PC-3 (cell line): ENCODE measurements at regions not wholly inside any gene's neighbourhood (a gene's known extent, or its start where the extent isn't known, plus 50 kb on each side); places are given as distances from the start of the nearest gene placed in this dataset.

Experiments
- EZH2 ChIP-seq: fragments of 300-600 bp; sonication (generic); IDR thresholded peaks from one replicate; pipeline ENCODE4 v1.6.1; 2017; ENCODE audit warnings: antibody characterized with exemption, mild to moderate bottlenecking, low read length; ENCODE audit not compliant: unreplicated experiment
- EZH2phosphoT487 ChIP-seq: fragments of 300-600 bp; sonication (generic); IDR thresholded peaks from 2 replicates; pipeline ENCODE4 v1.6.1; 2018; ENCODE audit warnings: mild to moderate bottlenecking, antibody characterized with exemption, low read length, borderline replicate concordance
- TF ChIP-seq, protein P1 (sequence below): fragments of 300-600 bp; sonication (generic); conservative IDR thresholded peaks from 2 replicates; pipeline ENCODE4 v1.5.1; 2017; ENCODE audit warnings: antibody characterized with exemption, low read depth, mild to moderate bottlenecking, low read length

DNA sequence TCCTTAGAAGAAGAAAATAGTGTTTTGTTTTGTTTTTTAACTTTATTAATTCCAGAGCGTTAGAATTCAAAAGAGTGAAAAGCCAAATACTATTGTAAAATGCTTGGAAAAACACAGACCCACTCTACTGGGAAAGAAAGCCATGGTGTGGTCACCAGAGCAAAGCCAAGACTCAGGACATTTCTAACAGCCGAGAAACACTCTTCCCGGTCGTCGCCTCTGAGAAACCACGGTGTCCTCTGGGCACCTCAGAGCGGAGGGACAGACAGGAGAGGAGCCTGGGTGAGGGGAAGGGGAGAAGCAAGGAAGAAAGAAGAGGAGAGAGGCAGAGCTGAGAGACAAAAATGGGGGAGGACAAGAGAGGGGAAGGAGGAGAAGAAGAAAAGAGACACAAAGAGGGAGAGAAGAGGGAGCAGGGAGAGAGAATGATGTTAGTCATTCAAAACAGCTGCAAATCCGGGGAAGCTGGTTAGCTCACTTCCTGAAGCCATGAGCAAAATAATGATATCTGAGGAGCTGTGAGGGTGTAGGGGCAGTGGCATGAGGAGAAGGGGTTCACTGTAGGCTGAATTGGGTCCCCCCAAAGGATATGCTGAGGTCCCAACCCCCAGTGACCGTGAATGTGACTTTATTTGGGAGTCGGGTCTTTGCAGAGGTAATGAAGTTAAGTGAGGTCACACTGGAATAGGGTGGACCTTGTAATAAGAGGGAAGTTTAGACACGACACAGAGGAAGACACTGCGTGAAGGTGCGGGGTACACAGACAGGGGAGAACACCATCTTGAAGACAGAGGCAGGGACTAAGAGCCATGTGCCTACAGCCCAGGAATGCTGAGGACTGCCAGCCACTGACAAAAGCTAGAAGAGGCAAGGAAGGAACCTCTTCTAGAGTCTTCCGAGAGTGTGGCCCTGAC lies 58.2 kb upstream of the DMRTB1 start:
- TF ChIP-seq, protein P1, sequence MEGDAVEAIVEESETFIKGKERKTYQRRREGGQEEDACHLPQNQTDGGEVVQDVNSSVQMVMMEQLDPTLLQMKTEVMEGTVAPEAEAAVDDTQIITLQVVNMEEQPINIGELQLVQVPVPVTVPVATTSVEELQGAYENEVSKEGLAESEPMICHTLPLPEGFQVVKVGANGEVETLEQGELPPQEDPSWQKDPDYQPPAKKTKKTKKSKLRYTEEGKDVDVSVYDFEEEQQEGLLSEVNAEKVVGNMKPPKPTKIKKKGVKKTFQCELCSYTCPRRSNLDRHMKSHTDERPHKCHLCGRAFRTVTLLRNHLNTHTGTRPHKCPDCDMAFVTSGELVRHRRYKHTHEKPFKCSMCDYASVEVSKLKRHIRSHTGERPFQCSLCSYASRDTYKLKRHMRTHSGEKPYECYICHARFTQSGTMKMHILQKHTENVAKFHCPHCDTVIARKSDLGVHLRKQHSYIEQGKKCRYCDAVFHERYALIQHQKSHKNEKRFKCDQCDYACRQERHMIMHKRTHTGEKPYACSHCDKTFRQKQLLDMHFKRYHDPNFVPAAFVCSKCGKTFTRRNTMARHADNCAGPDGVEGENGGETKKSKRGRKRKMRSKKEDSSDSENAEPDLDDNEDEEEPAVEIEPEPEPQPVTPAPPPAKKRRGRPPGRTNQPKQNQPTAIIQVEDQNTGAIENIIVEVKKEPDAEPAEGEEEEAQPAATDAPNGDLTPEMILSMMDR, result no peak
- TF ChIP-seq EZH2 (no peak), EZH2phosphoT487 (no peak)
